ENCODE measurements at regions not wholly inside any gene's neighbourhood (a gene's known extent, or its start where the extent isn't known, plus 50 kb on each side); places are given as distances from the start of the nearest gene placed in this dataset.
"Not testable (repeated sequence)": the region's sequence is repeated elsewhere in the genome, so short reads cannot be mapped to it uniquely, and the experiment has no call there.

- not testable (repeated sequence) for TF ChIP-seq POLR2AphosphoS5 (IDR thresholded peaks at IDR 0.05; ENCODE audit: low read depth, low read length); POLR2A (IDR thresholded peaks at IDR 0.05; ENCODE audit: low read depth, low read length); TAF1 (IDR thresholded peaks at IDR 0.05; ENCODE audit: low read depth, low read length); SPI1 (IDR thresholded peaks at IDR 0.05; ENCODE audit: low read depth, low read length); PAX5 (IDR thresholded peaks at IDR 0.05; ENCODE audit: insufficient read depth, low read length, severe bottlenecking)
Measured at GRCh38 chr22:48997605-48998004, 830.1 kb downstream of the BRD1 start.

All from GM12891 (cell line).